HG03457 (cell line): ENCODE measurements at regions not wholly inside any gene's neighbourhood (a gene's known extent, or its start where the extent isn't known, plus 50 kb on each side); places are given as distances from the start of the nearest gene placed in this dataset.

Source experiments
- ATAC-seq: cut with Tn5 transposase; IDR thresholded peaks from one replicate; pipeline ENCODE4 v1.9.1; 2021; ENCODE audit warnings: moderate number of reproducible peaks; ENCODE audit not compliant: unreplicated experiment

GRCh38 chr11:11141065-11141464 is 212.0 kb downstream of the CSNK2A3 start:
- ATAC-seq: no peak

- ATAC-seq: no peak
Measured at GRCh38 chr11:11140510-11140909, 212.5 kb downstream of the CSNK2A3 start.

- ATAC-seq: no peak
Measured at GRCh38 chr11:11137339-11137738, 215.7 kb downstream of the CSNK2A3 start.

- no peak for ATAC-seq
Measured at GRCh38 chr11:11135820-11136476, 217.1 kb downstream of the CSNK2A3 start.

- no peak for ATAC-seq
Measured at GRCh38 chr11:11129118-11129517, 223.9 kb downstream of the CSNK2A3 start.

GRCh38 chr11:11125618-11126017 is 227.4 kb downstream of the CSNK2A3 start:
- ATAC-seq: no peak

GRCh38 chr11:11122749-11123148 is 230.3 kb downstream of the CSNK2A3 start:
- no peak for ATAC-seq

GRCh38 chr11:11119917-11120316 is 233.1 kb downstream of the CSNK2A3 start:
- ATAC-seq: no peak

- ATAC-seq: no peak
Measured at GRCh38 chr11:11117730-11118129, 235.3 kb downstream of the CSNK2A3 start.

GRCh38 chr11:11115475-11115874 is 237.6 kb downstream of the CSNK2A3 start:
- no peak for ATAC-seq

GRCh38 chr11:11113626-11114025 is 239.4 kb downstream of the CSNK2A3 start:
- no peak for ATAC-seq

GRCh38 chr11:11108026-11108425 is 245.0 kb downstream of the CSNK2A3 start:
- ATAC-seq: no peak

- ATAC-seq: no peak
Measured at GRCh38 chr11:11107076-11107723, 245.8 kb downstream of the CSNK2A3 start.

- no peak for ATAC-seq
Measured at GRCh38 chr11:11105361-11105760, 247.5 kb upstream of the ZBED5 start.

- no peak for ATAC-seq
Measured at GRCh38 chr11:11095831-11096723, 238.2 kb upstream of the ZBED5 start.

GRCh38 chr11:11090495-11090894 is 232.6 kb upstream of the ZBED5 start:
- no peak for ATAC-seq

- no peak for ATAC-seq
Measured at GRCh38 chr11:11089805-11090204, 232.0 kb upstream of the ZBED5 start.

- ATAC-seq: no peak
Measured at GRCh38 chr11:11086979-11087378, 229.1 kb upstream of the ZBED5 start.

GRCh38 chr11:11085580-11085979 is 227.7 kb upstream of the ZBED5 start:
- no peak for ATAC-seq

GRCh38 chr11:11084337-11084736 is 226.5 kb upstream of the ZBED5 start:
- no peak for ATAC-seq

GRCh38 chr11:11083441-11083840 is 225.6 kb upstream of the ZBED5 start:
- no peak for ATAC-seq

GRCh38 chr11:11082646-11083045 is 224.8 kb upstream of the ZBED5 start:
- no peak for ATAC-seq
